Vagina (tissue), 2 donors: ENCODE measurements at regions not wholly inside any gene's neighbourhood (a gene's known extent, or its start where the extent isn't known, plus 50 kb on each side); places are given as distances from the start of the nearest gene placed in this dataset.

Experiments
- DNase-seq, 2 donors: peaks; one replicate each; pipeline ENCODE4 v3.0.0-alpha.2; 2017; ENCODE audit errors: extremely low spot score in 2 of 2
- H3K27ac ChIP-seq: fragments of 200-600 bp; sonication (generic); one replicate; pipeline ENCODE4 v1.5.1; 2019
- H3K27me3 ChIP-seq: fragments of 200-600 bp; sonication (generic); one replicate; pipeline ENCODE4 v1.5.1; 2019
- H3K36me3 ChIP-seq, 2 donors: fragments of 200-600 bp; sonication (generic); one replicate each; pipeline ENCODE4 v1.5.1; 2017 to 2019
- H3K4me1 ChIP-seq: fragments of 200-600 bp; sonication (generic); one replicate; pipeline ENCODE4 v1.5.1; 2019
- H3K4me3 ChIP-seq, 2 donors: fragments of 200-600 bp; sonication (generic); 1 replicate in 1 of 2; 2 replicates in 1 of 2; pipeline ENCODE4 v1.5.1; 2016 to 2019
- H3K9me3 ChIP-seq: fragments of 200-600 bp; sonication (generic); one replicate; pipeline ENCODE4 v1.5.1; 2019
- POLR2A ChIP-seq, 2 donors: fragments of 450-650 bp; IDR thresholded peaks; one replicate each; pipeline ENCODE4 v1.6.1; 2017; ENCODE audit warnings: antibody characterized with exemption in 2 of 2, mild to moderate bottlenecking in 2 of 2, moderate library complexity in 2 of 2
- POLR2AphosphoS5 ChIP-seq, 2 donors: sonication (generic); formaldehyde crosslinking; IDR thresholded peaks; one replicate each; pipeline ENCODE4 v1.9.0; 2017; ENCODE audit warnings: antibody characterized with exemption in 2 of 2, mild to moderate bottlenecking in 2 of 2, low read depth in 1 of 2; ENCODE audit not compliant: insufficient read depth in 1 of 2
- intact Hi-C: fragments of 100-400 bp; cut with DNase I; formaldehyde crosslinking; loops from one replicate; pipeline ENCODE4 v1.15.1; 2023
- TF ChIP-seq, protein P1 (sequence below), 3 experiments: fragments of 450-650 bp in 2 of 3; fragments of 200-600 bp in 1 of 3; sonication (generic) in 1 of 3; IDR thresholded peaks; one replicate each; pipeline ENCODE4 v1.5.1; 2017 to 2019; ENCODE audit warnings: antibody characterized with exemption in 3 of 3, mild to moderate bottlenecking in 2 of 3, moderate library complexity in 2 of 3

DNA sequence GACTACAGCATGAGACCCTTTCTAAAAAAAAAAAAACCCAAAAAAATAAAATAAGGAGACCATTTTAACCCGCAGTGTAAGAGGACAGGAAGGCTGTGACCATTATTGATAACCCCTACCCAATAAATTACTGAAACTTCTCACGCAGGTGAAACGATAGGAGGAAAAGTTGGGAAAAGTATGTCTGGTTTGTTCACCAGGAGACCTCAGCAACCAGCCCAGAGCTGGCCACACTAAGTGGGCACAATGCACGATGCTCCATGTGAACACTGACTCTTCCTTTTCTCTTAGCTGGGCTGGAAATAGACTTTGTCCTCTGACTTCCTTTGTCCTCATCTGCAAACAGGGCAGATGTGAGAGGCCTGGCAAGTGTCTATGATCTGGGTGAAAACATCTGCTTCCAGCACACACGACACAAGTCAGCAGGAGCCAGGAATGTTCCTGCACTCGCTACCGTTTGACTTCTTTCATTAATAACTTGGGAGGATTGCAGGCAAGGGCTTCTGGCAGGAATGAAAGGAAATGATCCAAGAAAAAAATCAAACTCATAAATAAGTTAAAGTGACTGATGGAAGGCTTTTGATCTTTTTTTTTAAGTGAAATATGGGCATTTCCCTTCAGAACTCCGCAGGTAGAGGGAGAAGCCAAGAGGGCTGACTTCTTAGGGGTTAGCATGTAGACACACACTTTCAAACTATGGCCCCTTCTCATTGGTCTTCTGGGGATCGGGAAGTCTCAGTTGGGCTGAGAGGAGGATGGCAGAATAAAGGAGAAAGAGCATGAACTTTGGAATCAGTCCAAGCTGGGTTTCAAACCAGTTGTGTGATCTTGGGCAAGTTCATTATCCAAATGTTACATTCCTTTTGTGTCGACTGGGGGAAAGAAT is 137.4 kb upstream of the MYCN start:
- Histone ChIP-seq H3K4me3 (no peak overlapping the region), H3K9me3 (no peaks in the 10 kb centered on the region), H3K27me3 (no peaks in the 10 kb centered on the region), H3K36me3 (no peaks in the 10 kb centered on the region), H3K4me1 (no peaks in the 10 kb centered on the region), H3K27ac (no peak overlapping the region)
- no peak for DNase-seq
- intact Hi-C loops = no loop called here
- TF ChIP-seq, protein P1, sequence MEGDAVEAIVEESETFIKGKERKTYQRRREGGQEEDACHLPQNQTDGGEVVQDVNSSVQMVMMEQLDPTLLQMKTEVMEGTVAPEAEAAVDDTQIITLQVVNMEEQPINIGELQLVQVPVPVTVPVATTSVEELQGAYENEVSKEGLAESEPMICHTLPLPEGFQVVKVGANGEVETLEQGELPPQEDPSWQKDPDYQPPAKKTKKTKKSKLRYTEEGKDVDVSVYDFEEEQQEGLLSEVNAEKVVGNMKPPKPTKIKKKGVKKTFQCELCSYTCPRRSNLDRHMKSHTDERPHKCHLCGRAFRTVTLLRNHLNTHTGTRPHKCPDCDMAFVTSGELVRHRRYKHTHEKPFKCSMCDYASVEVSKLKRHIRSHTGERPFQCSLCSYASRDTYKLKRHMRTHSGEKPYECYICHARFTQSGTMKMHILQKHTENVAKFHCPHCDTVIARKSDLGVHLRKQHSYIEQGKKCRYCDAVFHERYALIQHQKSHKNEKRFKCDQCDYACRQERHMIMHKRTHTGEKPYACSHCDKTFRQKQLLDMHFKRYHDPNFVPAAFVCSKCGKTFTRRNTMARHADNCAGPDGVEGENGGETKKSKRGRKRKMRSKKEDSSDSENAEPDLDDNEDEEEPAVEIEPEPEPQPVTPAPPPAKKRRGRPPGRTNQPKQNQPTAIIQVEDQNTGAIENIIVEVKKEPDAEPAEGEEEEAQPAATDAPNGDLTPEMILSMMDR (IDR thresholded peaks at IDR 0.05) = no peak
- TF ChIP-seq POLR2A (IDR thresholded peaks at IDR 0.05) (no peak), POLR2AphosphoS5 (IDR thresholded peaks at IDR 0.05; ENCODE audit: insufficient read depth in 1 of 2, low read depth in 1 of 2) (no peak)

DNA sequence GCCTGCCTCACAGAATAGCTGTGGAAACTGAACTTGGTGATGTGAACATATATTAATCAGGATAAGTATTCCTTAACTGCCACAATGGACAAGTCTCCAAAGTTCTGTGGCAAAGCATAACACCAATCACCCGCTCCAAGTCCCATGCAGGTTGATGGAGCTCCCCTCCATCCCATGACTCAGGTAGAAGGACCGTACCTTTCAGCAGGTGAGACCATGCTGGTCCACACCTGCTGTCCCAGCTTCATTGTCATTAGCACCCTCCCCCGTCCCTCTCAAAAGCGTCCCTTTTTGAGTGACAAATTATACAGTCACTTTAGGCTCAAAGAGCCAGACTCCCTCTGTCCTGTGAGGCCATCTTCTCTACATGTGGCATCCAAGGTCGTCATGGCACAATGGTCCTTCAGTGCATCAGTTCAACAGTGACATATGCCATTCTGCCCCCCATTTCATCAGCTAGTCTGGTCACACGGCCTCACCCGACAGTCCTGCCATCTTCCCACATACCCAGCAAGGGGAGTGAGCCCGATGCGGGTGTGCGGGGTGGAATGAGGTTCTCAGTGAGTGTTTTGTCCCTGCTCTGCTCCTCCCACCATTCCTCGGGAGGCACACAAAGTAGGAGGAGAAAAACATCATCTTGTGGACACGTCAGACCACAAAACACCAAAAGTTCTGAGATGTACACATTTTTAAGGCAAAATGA is 136.7 kb upstream of the MYCN start:
- DNase-seq = no peak
- Histone ChIP-seq H3K27ac (no peak overlapping the region), H3K9me3 (no peaks in the 10 kb centered on the region), H3K27me3 (no peaks in the 10 kb centered on the region), H3K4me3 (no peak overlapping the region), H3K4me1 (no peaks in the 10 kb centered on the region), H3K36me3 (no peaks in the 10 kb centered on the region)
- TF ChIP-seq POLR2A (IDR thresholded peaks at IDR 0.05) (no peak), POLR2AphosphoS5 (IDR thresholded peaks at IDR 0.05; ENCODE audit: insufficient read depth in 1 of 2, low read depth in 1 of 2) (no peak)
- TF ChIP-seq, protein P1 (IDR thresholded peaks at IDR 0.05) = no peak
- intact Hi-C loops = no loop called here

DNA sequence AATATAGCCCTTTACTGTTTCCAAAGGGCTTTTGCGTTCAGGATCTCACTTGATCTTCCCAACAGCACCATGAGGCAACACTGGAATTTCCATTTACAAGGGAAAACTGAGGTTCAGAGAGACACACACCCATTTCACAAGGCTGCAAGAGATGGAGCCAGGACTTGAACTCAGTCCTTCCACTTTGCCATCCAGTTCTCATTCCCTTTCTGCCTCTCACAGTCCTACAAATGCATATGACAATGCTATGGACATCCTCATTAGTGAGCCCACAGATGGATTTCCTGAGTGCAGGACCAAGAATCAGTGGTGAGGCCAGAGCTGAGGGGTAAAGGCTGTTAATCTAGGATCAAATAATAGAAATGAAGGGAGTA is 136.1 kb upstream of the MYCN start:
- Histone ChIP-seq H3K4me1 (no peaks in the 10 kb centered on the region), H3K27me3 (no peaks in the 10 kb centered on the region), H3K9me3 (no peaks in the 10 kb centered on the region), H3K36me3 (no peaks in the 10 kb centered on the region), H3K27ac (no peak overlapping the region), H3K4me3 (no peak overlapping the region)
- TF ChIP-seq POLR2A (IDR thresholded peaks at IDR 0.05) (no peak), POLR2AphosphoS5 (IDR thresholded peaks at IDR 0.05; ENCODE audit: insufficient read depth in 1 of 2, low read depth in 1 of 2) (no peak)
- TF ChIP-seq, protein P1 (IDR thresholded peaks at IDR 0.05) = no peak
- no peak for DNase-seq
- intact Hi-C loops = no loop called here

DNA sequence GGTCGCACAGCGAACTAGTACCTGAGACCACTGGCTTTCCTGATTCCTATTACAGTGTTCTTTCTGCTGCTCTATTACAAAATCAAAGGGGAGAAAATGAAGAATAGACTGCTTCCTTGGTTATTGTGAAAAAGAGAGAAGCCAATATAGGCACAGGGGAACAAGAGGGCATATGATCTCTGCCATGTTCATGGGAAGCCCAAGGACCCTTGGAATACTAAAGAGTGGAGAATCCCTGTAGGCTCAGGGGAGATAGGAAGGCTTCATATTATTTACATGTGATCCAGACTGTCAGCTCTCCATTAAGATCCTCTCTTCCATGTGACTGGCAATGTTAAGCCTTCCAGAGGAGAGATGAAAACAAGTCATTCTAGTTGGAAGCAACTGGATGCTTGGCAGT is 135.7 kb upstream of the MYCN start:
- no peak for TF ChIP-seq POLR2A (IDR thresholded peaks at IDR 0.05)
- Histone ChIP-seq H3K4me3 (no peak overlapping the region), H3K27me3 (no peaks in the 10 kb centered on the region), H3K36me3 (no peaks in the 10 kb centered on the region), H3K27ac (no peak overlapping the region), H3K4me1 (no peaks in the 10 kb centered on the region), H3K9me3 (no peaks in the 10 kb centered on the region)
- intact Hi-C loops = no loop called here
- DNase-seq = no peak

DNA sequence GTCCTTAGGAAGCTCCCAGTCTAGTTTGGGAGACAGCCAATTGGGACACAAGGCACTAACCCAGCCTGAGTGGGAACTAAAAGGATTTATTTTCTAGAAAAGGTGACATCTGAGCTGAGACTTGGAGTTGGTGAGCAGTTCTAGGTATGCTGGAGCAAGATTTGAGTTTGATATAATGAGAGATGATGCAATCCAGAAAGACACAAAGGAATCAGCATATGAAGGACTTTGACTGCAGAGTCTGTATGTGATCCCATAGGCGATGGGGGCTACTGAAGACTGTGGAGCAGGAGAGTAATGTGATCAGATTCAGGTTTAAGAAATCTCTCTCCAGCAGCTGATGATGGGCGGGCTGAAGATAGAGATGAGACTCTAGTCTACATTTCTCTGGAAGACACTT is 135.1 kb upstream of the MYCN start:
- H3K27me3 ChIP-seq = no peaks in the 10 kb centered on the region
- intact Hi-C loops = no loop called here
- H3K4me3 ChIP-seq = no peak overlapping the region
- TF ChIP-seq POLR2A (IDR thresholded peaks at IDR 0.05) (no peak), POLR2AphosphoS5 (IDR thresholded peaks at IDR 0.05; ENCODE audit: insufficient read depth in 1 of 2, low read depth in 1 of 2) (no peak)
- TF ChIP-seq, protein P1 (IDR thresholded peaks at IDR 0.05) = no peak
- H3K4me1 ChIP-seq = no peaks in the 10 kb centered on the region
- H3K36me3 ChIP-seq = no peaks in the 10 kb centered on the region
- no peak for DNase-seq
- no peaks in the 10 kb centered on the region for H3K9me3 ChIP-seq
- H3K27ac ChIP-seq = no peak overlapping the region
